ENCODE measurements at regions not wholly inside any gene's neighbourhood (a gene's known extent, or its start where the extent isn't known, plus 50 kb on each side); places are given as distances from the start of the nearest gene placed in this dataset.
A peak's percentile ranks its signal among the peaks of the same experiment; 100 is the strongest.
"Not testable (repeated sequence)": the region's sequence is repeated elsewhere in the genome, so short reads cannot be mapped to it uniquely, and the experiment has no call there.

DNA sequence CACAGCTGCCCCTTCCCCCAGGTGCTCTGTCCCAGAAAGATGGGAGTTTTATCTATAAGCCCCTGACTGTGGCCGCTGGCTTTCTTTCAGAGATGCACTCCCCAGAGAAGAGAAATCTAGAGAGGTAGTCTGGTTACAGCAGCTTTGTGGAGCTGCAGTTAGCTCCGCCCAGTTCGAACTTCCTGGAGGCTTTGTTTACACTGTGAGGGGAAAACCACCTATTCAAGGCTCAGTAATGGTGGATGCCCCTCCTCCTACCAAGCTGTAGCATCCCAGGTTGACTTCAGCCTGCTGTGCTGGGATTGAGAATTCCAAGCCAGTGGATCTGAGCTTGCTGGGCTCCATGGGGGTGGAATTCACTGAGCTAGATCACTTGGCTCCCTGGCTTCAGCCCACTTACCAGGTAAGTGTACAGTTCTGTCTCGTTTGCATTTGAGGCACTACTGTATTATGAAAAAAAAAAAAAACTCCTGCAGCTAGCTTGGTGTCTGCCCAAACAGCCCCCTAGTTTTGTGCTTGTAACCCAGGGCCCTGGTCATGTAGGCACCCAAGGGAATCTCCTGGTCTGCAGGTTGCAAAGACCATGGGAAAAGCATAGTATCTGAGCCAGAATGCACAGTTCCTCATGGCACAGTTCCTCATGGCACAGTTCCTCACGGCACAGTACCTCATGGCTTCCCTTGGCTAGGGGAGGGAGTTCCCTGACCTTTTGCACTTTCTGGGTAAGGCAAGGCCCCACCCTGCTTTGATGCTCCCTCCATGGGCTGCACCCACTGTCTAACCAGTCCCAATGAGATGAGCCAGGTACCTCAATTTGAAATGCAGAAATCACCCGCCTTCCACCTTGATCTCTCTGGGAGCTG, 275.0 kb downstream of the CENPW start:
- no peak for DNase-seq

DNA sequence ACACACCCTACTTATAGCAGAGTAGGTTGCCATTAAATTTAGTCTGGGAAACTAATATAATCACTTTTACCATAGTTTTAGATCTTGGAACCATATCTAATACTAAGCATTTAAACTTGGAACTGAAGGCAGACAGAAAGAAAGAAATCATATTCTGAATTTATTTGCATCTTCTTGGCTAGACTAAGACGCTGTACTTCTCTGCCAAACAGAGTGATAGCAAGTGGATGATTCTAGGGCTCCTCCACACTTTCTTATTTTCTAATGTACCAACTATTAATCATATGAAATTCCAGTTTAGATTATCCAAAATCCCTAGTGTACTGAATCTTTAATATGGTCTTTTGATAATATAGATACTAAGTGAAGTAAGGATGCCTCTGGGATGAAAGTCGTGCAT, 277.0 kb downstream of the CENPW start:
- DNase-seq: no peak

DNA sequence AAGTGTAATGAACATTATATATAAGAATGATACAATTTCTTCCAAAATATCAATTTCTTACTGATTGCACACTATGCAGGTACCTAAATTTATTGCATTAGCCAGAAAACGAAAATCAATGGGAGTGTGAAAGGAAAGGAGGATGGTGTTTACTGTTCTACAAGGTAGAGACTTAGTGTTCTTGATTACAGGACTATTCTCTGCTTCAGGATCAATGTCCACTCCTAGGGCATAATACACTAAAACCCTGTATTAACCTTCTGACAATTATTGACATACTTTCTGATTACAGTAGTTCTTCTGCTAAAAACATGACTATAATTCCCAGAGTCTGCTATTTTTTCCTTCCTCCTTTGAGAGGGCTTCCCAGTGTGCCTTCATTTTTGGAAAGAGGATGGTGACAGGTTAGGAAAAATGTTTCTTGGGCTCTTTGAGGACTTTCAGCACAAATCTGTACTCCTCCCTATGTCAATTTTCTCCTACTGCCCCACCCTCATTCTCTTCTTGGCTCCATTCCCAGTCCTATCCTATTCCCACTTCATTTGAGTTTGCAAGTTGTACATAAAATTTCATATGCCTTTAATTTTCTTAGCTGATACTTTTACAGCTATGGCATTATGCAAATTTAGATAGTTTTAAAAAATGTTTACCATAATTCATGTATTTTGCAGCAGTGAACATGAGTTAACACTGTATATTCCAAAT, 278.9 kb downstream of the CENPW start:
- no peak for DNase-seq

DNA sequence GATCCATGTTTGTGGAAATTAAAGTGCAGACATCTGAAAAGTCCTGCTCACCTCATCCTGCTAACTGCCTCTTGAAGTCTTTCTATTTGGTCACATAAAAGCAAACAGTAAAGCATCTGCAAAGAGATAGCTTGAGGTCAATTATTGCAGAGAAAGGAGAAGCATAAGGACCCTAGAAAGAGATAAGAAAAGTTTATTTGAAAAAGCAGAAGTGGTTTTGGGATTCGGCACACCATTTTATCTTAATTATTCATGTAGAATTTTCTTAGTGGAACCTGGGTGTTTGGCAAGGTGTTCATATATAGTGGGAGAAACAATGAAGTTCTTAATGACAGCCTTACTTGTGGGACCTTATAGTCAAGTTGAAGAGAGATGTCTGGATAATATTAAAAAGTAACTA, 280.8 kb downstream of the CENPW start:
- DNase-seq: no peak

DNA sequence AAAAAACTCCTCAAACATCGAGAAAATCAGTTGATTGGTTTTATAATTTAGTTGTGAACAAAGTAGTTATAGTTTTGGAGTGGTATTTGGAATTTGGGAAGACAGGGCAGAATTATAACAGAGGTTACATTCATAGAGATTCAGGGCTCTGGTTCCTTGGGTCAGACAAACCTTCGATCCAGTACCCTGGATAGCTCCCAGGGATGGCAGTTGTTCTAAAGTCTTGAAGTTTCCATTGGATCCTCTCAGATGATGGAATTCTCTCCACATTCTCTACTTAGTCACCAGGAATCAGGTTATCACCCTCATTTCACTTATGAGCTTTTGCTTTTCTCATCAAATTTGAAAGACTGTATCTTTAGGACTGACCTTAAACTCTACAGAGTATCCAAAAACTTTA, 285.1 kb downstream of the CENPW start:
- peak; percentile 59 for DNase-seq

DNA sequence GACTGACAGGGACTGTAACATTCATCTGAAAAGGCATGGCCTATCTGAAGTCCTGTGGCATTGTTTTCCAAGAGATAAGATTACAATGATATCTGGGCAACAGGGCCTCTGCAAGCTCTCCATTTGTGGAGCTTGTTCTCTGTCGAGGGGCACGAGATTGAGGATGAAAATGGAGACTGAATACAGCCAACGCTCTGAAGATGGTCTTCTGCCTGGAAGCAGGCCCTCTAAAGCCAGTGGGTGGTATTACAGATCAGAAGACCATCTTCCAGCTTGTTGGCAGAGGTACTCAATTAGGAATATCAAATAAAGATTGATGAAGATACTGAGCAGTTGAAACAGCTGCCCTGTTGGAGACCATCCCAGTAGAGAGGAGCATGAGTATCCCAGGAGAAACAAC, 288.2 kb downstream of the CENPW start:
- no peak for DNase-seq

DNA sequence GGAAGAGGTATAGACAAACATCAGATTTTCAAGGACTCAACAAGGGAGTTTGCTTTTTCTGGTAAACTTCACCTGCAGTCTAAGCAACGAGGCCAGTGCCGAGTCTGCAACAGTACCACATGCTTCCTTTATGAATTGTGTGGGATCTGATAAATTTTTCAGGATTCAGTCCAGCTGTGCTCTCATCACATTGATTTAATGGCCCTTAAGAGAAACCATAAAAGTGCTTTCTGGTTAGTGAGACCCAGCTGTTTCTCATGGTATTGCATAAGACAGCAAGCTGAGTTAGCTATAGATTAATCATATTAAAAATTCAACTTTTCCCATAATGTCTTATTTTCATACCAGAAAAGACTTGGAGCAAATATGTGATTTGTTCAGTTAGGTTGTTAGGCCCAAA, 291.4 kb downstream of the CENPW start:
- peak; percentile 92 for DNase-seq

DNA sequence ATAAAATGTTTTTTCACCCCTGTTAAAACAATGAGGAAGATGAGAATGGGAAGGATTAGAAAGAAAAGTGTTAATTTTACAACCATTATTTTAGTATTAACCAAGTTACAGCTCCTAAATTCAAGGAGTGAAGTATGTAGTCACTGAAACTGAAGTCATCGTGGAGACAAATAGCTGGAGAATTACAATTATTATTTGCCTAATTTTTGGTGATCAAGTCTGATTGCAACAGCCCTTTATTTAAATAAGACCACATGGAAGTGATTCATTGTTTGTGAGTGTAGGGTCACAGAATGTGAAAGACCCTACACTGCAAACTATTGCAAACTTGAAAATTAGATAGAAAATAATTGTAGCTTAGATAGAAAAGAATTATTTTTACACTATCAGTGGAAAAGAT, 292.4 kb downstream of the CENPW start:
- DNase-seq: no peak

DNA sequence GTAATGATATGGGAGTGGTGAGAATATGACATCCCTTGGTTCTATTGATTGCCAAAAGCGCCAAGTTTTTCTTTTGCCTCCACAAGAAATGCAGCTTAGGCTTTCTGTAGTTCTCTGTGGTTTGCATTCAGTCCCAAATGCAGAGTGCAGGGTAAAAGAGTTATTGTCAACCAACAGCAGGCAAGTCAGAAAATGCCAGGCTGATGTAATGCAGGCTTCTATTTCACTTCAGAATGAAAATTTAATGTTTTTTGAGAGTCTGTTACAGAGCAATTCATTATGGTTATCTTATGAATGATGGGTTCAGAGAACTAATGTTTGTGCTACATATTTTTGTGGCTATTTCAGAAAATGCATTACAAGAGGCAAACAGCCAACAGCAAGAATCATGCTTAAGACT, 293.5 kb downstream of the CENPW start:
- peak; percentile 77 for DNase-seq

DNA sequence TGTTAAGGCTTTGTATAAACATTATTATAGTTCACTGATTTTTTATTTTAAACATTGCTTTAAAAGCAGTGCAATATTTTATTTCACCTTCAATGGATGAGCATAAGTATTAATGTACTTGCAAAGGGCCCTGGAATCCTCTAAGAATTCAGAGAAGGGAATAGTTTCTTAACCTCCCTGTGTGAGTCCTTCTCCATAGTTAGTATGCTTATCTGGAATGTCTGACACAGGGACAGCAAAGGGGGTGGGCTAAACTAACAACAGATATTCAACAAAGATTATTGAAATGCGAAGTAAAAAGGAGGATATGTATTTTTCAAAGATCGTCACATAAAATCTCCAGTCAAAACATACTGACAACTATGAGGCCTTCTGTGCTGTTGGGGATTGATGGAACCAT, 300.4 kb downstream of the CENPW start:
- DNase-seq: no peak

DNA sequence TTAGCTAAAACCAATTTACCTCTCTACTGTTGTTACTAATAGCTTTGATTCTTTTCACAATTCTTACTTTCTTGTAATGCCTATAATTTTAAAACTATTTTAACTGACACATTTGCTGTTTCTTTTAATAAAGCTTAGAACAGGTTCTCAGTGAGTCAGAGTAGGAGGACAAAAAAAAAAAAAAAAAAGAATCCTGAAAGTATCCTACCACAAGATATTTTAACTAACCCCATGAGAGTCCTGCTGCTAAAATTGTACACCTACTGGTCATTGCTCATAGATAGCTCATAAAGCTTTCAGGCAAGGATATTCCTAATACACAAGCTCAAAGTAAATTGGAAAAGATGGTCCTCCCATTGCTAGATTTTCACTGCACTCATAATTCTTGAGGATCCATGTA, 301.0 kb downstream of the CENPW start:
- DNase-seq: peak; percentile 50

DNA sequence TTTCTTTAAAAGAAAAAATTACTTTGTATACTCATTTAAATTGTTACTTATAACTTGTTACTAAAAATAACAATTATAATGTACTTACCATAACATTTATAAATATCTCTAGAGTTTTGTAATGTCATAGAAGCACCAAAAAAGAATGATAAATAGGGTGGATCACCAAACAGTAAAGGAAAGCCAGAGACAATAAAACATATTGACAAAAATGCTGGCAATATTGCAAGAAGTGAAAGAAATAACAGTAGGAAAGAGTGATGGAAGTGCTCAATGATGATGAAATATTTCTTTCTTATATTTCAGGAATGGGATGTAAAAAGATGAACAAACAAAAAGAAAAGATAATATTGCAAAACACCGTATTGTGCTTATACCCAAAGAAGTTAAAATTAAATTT, 301.7 kb downstream of the CENPW start:
- no peak for DNase-seq

DNA sequence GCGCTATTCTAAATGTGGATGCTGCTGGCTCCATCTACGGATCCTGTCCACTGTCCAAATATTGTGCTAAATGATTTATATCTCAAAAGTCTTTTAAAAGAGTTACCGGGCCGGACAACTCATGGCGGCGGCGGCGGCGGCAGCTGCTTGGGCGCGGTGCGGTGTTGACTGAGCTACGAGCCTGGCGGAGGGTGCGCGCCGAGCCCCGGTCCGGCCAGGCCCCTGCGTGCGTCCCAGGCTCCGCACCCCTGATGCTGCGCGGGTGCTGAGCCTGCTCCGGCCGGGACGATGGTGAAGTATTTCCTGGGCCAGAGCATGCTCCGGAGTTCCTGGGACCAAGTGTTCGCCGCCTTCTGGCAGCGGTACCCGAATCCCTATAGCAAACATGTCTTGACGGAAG, 303.4 kb downstream of the CENPW start:
- no peak for DNase-seq

DNA sequence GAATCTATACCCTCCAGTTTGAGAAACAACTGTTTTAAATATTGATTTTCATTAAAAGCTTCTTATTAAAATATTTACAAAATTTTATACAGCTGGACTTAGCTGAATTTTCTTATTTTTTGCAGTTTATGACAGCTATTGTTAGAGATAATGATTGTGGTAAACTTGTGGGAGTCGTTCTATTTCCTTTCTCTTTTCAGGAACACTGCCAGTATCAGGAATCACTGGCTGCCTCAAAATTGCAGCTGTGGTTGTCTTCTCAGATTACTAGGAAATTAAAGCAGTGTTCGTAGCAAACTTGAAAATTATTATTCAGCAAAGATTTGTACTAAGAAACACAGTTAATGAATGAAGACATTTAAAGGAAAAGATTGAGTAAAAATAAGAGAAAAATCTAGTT, 311.0 kb downstream of the CENPW start:
- peak; percentile 62 for DNase-seq

DNA sequence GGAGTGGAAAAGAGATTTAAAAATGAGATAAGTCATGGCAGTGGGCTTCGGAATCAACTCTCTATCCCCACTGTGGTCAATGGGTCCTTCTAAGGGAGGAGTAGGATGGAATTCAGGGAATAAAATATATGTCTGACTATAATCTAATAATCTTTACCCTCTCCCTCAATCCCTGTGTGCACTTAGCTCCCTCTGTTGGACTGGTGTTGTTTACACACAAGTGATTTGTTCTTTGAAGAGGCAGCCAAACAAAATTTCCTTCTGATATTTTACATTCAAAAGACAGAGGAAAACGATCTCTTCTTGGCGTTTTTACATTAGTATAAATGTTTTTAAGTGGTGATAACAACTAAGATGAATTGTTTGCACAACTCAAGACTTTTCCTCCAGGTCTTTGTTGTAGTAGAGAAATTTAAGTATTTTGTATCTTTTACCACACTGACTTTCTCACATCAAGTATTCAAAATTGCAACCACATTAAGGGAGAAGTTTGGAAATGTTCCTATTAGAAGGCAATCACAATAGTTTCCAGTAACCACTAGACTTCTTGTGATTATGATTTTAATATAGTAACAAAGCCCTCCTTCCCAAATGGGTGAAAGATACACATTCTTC, 317.8 kb downstream of the CENPW start:
- DNase-seq: peak; percentile 81

DNA sequence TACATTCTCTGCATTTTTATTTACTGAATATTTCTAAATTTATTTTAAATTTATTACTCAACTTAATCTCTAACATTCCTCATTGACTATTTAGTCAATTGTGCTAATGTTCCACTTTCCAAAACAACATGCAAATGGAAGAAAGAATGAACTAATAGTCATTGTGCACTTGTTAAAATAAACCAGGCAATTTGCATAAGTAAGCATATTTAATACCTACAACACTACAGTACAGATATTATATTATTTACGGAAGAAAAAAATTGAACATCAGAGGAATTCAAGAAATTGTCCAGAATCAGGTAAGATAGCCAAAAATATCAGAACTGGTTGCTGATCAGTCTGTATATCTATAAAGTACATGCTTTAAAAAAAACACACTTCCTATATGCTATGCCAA, 320.5 kb downstream of the CENPW start:
- no peak for DNase-seq

DNA sequence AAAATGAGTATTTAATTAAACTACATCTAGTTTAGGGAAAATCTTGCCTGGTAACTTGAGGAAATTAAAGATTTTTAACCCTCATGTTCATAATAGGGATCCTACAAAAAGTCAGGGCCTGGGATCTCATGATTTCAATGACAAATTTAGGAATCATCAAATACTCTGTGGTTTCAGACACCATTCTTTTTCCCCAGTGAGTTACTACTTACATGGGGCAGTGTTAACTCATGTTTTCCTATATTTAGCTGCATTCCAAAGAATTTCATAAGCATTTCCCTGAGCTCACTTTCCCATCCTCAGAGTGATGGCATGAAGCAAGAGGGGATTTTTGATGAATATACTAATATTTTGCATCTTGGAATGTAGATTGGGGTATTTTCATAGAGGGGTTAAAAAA, 321.7 kb downstream of the CENPW start:
- peak; percentile 93 for DNase-seq

DNA sequence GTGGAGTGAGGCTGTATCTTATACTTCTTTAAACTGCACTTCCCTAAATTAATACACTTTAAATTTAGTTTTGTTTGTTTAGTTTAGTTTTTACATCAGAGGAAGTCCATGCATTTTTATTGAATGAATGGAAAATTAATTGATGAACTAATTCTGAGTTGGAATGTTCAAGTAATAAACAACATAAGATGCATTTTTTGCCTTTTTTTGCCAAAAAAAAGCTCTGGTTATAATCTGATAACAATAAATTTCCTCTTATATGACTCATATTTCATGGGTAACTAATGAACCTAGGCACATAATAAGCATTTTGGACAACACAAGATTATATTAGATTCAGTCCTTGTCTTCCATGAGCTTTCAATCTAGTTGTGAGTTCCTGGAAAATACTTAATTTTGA, 323.1 kb downstream of the CENPW start:
- DNase-seq: no peak

DNA sequence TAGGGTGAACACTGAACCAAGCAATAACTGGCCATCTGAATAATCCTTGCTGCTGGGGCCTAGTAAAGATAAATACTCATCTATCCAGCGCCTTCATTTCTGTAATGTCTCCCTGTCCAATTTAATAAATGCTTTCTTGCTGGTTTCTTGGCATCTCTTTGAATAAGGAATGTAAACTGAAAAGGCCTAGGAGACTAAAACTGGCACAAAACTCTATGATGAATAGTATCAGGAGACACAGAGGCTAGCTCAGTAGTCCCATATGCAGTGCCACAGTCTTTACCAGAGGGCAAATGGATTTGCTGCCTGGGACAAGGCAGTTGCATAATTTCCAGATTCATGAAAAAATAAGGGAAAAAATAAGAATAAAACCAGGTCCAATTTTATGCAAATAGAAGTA, 324.4 kb downstream of the CENPW start:
- DNase-seq: peak; percentile 41

DNA sequence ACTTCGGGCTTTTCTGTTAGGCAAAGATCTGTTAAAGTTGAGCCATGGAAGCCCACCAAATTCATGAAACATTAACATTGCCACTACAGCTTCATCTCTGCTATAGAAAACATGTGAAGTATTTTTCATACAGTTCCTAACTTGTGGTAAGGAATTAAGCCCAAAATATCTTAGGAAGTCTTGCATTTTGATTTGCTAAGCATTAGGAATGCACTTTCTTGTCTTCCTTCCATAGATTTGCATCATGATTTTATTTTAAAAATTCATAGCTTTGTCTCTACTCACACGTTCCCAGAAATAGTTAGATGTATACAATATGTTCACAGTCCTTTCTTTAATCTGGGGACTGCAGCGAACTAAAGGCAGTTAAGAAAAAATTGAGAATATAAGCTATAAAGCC, 325.6 kb downstream of the CENPW start:
- DNase-seq: peak; percentile 75

DNA sequence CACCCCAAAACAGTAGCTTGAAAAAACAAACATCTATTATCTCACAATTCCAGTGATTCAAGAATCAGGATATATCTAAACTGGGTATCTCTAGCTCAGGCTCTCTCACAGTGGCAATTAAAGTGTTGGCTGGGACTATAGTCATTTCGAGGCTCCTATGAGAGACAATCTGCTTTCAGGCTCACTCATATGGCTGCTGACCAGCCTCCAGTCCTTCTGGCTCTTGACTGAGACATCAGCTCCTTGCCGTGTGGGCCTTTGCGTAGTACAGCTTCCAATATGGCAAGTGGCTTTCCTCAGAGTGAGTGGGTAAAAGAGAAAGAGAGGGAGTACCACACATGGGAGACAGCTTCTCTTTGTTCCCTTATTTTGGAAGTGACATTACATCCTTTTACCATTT, 327.2 kb downstream of the CENPW start:
- no peak for DNase-seq

DNA sequence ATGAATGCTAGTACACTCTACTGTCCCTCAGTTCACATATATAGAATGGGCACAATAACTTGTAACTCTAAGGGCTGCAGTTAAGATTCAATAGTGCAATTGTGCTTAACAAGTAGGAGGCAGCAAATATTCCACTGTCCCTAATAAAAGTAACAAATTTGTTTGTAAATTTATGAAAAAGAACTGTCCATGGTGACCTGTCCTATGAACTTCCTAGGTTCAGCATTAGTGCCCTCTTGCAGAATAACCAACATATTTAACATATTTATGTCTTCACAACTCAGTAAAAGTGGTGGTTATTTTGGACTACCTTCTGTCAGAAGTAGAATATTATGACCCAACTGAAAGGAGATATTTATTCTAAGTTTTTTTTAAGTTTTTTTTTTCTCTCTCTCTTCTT, 327.8 kb downstream of the CENPW start:
- no peak for DNase-seq

DNA sequence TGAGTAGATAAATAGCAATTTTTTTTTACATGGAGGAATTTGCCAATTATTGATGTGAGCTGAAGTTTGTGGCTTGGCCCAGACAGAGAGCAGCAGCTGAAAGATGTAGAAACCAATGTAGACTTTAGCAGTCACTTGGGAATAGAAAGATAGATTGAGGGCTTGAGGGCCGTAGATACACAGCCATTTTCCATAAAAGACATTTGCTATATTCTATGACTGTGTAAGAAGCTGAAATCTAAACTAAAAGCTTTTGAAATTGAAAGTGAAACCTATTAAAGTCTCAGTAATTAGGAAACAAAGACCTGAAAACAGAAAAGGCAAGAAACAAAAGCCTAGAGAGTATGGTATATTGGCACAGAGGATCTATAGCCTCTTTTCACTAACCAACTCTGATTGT, 332.7 kb downstream of the CENPW start:
- peak; percentile 90 for DNase-seq

DNA sequence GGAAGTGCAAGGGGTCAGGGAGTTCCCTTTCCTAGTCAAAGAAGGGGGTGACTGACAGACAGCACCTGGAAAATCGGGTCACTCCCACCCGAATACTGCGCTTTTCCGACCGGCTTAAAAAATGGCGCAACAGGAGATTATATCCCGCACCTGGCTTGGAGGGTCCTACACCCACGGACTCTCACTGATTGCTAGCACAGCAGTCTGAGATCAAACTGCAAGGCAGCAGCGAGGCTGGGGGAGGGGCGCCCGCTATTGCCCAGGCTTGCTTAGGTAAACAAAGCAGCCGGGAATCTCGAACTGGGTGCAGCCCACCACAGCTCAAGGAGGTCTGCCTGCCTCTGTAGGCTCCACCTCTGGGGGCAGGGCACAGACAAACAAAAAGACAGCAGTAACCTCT, 333.8 kb downstream of the CENPW start:
- DNase-seq: not testable (repeated sequence)
